GM18502 (cell line): ENCODE measurements at regions not wholly inside any gene's neighbourhood (a gene's known extent, or its start where the extent isn't known, plus 50 kb on each side); places are given as distances from the start of the nearest gene placed in this dataset.
A peak's percentile ranks its signal among the peaks of the same experiment; 100 is the strongest.

Experiments used
- ATAC-seq: cut with Tn5 transposase; IDR thresholded peaks from one replicate; pipeline ENCODE4 v1.9.1; 2021; ENCODE audit warnings: mild to moderate bottlenecking; ENCODE audit not compliant: unreplicated experiment, poor library complexity

GRCh38 chrX:118878977-118879376 is 55.4 kb downstream of the ZCCHC12 start:
- ATAC-seq, result no peak

- ATAC-seq, result no peak
These were observed 56.0 kb downstream of the ZCCHC12 start for GRCh38 chrX:118879586-118879985.

DNA sequence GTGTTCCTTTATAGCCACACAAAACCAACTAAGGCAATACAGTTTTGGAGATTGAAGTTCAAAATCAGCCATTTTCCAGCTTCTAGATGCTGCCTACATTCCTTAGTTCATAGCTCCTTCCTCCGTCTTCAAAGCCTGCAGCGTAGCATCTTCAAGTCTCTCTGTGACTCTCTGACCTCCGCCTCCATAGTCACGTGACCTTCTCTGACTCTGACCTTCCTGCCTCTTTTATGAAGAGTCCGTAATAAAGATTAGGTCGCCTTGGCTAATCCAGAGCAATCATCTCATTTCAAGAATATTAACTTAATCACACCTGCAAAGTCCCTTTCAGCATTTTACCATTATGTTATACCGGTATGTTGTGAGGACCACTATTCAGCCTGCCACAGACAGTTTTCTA is 60.4 kb downstream of the ZCCHC12 start:
- ATAC-seq, result no peak

DNA sequence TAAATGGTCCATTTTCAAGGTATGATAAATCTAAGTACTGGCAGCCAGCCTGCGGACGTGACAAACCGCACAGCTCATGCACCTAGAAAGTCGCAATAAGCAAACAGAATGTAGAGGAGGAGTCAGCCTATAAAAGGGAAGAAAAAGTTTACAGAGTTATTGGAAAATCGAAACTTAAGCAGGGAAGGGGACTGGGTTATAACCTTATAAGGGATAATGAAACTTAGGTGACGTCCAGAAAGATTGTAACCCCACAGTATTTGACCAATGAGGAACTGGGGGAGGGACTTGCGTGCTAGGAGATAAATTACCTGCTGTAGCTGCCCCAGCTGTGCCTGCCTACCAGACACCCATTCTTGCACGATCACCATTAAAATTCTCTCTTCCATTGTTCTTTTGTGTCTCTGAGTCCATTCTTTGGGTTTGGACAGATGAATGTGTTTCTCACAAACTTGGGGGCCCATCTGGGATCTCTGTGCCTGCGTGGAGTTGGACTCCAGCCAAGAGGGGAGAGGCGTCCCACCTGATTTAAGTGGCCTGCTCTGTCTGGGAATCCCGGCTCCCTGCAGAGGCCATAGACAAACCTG is 61.0 kb downstream of the ZCCHC12 start:
- no peak for ATAC-seq

- ATAC-seq, result no peak
These were observed 70.3 kb downstream of the ZCCHC12 start for GRCh38 chrX:118893923-118894322.

- ATAC-seq, result no peak
These were observed 72.4 kb upstream of the LONRF3 start for GRCh38 chrX:118901991-118902390.

DNA sequence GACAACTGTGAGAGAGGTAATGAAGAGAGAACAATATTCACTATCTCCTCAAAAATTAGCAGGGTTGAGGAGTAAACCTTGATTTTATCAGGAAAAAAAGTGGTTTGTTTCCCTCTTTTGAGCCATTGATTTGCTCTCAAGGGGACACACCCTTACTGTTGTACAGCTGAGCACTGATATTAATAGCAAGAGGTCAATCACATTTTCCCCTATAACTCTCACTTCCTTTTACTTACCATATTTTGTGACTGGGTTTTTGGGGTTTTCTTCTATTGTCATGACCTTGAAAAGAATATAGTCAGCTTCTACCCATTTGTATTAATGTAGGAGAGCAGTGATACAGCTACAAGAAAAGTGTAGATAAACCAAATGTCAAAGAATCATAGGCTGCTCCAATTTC is 70.2 kb upstream of the LONRF3 start:
- ATAC-seq, result peak; percentile 69

GRCh38 chrX:118904664-118905063 is 69.8 kb upstream of the LONRF3 start:
- ATAC-seq, result no peak
